Loucy (cell line): ENCODE measurements at regions not wholly inside any gene's neighbourhood (a gene's known extent, or its start where the extent isn't known, plus 50 kb on each side); places are given as distances from the start of the nearest gene placed in this dataset.
A peak's percentile ranks its signal among the peaks of the same experiment; 100 is the strongest.

Source experiments
- H2AFZ ChIP-seq: fragments of 200-600 bp; sonication (generic); 2 replicates; pipeline ENCODE4 v1.6.0; 2016; ENCODE audit warnings: antibody characterized with exemption, mild to moderate bottlenecking, low read length, moderate library complexity
- H3F3A ChIP-seq: fragments of 200-600 bp; 2 replicates; pipeline ENCODE4 v1.6.0; 2016; ENCODE audit warnings: antibody characterized with exemption, low read depth, mild to moderate bottlenecking
- H3K27me3 ChIP-seq: fragments of 200-600 bp; sonication (generic); 2 replicates; pipeline ENCODE4 v1.6.1; 2014; ENCODE audit warnings: low read length, mild to moderate bottlenecking; ENCODE audit not compliant: insufficient read depth, poor library complexity, severe bottlenecking
- H3K36me3 ChIP-seq: fragments of 200-600 bp; sonication (generic); 2 replicates; pipeline ENCODE4 v1.6.1; 2016; ENCODE audit warnings: low read length; ENCODE audit not compliant: insufficient read depth
- H3K4me1 ChIP-seq: fragments of 200-600 bp; sonication (generic); 2 replicates; pipeline ENCODE4 v1.5.1; 2014; ENCODE audit warnings: low read length, mild to moderate bottlenecking; ENCODE audit not compliant: insufficient read depth, poor library complexity, severe bottlenecking
- H3K4me2 ChIP-seq: fragments of 200-600 bp; sonication (generic); 2 replicates; pipeline ENCODE4 v1.6.0; 2014; ENCODE audit warnings: antibody characterized with exemption, low read length, low read depth, mild to moderate bottlenecking; ENCODE audit not compliant: poor library complexity, severe bottlenecking
- H3K4me3 ChIP-seq: fragments of 200-600 bp; sonication (generic); 2 replicates; pipeline ENCODE4 v1.5.1; 2014; ENCODE audit warnings: low read length, mild to moderate bottlenecking, mixed read lengths; ENCODE audit not compliant: poor library complexity, severe bottlenecking
- H3K79me2 ChIP-seq: fragments of 200-600 bp; sonication (generic); 2 replicates; pipeline ENCODE4 v1.6.1; 2014; ENCODE audit warnings: low read length; ENCODE audit not compliant: insufficient read depth
- H3K9ac ChIP-seq: fragments of 200-600 bp; sonication (generic); 2 replicates; pipeline ENCODE4 v1.6.0; 2014; ENCODE audit warnings: mild to moderate bottlenecking, low read depth, low read length, moderate library complexity; ENCODE audit not compliant: poor library complexity, severe bottlenecking
- H3K9me2 ChIP-seq: fragments of 200-600 bp; sonication (generic); replicated peaks from 2 replicates; pipeline ENCODE4 v1.6.1; 2016; ENCODE audit warnings: low read depth, low read length, mixed read lengths
- H3K9me3 ChIP-seq: fragments of 200-600 bp; sonication (generic); 2 replicates; pipeline ENCODE4 v1.6.1; 2014; ENCODE audit warnings: mild to moderate bottlenecking, antibody characterized with exemption, low read length, low read depth; ENCODE audit not compliant: insufficient read depth
- H4K20me1 ChIP-seq: fragments of 200-600 bp; sonication (generic); 2 replicates; pipeline ENCODE4 v1.6.0; 2014; ENCODE audit warnings: antibody characterized with exemption, low read length, mild to moderate bottlenecking; ENCODE audit not compliant: insufficient read depth, poor library complexity, severe bottlenecking
- CTCF ChIP-seq: fragments of 200-600 bp; sonication (generic); conservative IDR thresholded peaks from 2 replicates; pipeline ENCODE4 v1.5.1; 2014; ENCODE audit warnings: mild to moderate bottlenecking, antibody characterized with exemption, low read length
- EZH2phosphoT487 ChIP-seq: fragments of 200-600 bp; IDR thresholded peaks from 2 replicates; pipeline ENCODE4 v1.6.1; 2018; ENCODE audit warnings: antibody characterized with exemption, mild to moderate bottlenecking, moderate library complexity, borderline replicate concordance

GRCh38 chr2:146317959-146318358 is 1526.9 kb upstream of the ACVR2A start:
- TF ChIP-seq EZH2phosphoT487 (no peak), CTCF (no peak)
- H3K4me2 ChIP-seq, result no peak overlapping the region

DNA sequence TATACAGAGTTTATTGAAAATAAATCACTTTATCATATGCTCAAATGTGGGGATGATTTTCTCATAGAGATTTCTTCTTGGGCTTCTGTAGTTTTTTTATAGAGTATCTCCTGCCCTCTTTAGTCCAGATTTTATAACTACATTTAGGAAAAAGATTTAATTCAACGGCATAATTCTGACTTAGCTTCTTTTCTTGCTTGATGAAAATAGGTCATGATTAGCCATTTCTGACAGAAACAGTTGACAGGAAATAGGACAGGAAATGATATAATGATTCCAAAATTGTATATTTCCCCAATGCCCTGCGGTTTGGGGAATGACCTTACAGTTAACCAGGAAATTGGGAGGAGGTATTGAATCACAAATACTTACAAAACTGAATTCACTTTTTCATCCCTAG is 1531.9 kb upstream of the ACVR2A start:
- Histone ChIP-seq H3K4me1 (no peaks in the 10 kb centered on the region), H3K9me3 (no peaks in the 10 kb centered on the region), H3K9ac (no peak overlapping the region), H3F3A (no peaks in the 10 kb centered on the region), H3K9me2 (no peaks in the 10 kb centered on the region), H3K4me3 (no peak overlapping the region), H3K79me2 (no peaks in the 10 kb centered on the region), H2AFZ (no peak overlapping the region), H3K27me3 (no peaks in the 10 kb centered on the region), H3K4me2 (no peak overlapping the region), H3K36me3 (no peaks in the 10 kb centered on the region), H4K20me1 (no peaks in the 10 kb centered on the region)
- TF ChIP-seq EZH2phosphoT487 (no peak), CTCF (0 out of 2 replicates have a peak, but pooled peaks have one; percentile 26)

More at GRCh38 chr2:146317959-146318358, 1526.9 kb upstream of the ACVR2A start:
- H3K79me2 ChIP-seq, result no peaks in the 10 kb centered on the region
- H3K36me3 ChIP-seq, result no peaks in the 10 kb centered on the region
- H3K4me1 ChIP-seq, result no peaks in the 10 kb centered on the region
- no peaks in the 10 kb centered on the region for H3K9me3 ChIP-seq
- no peaks in the 10 kb centered on the region for H3K9me2 ChIP-seq
- H3F3A ChIP-seq, result no peaks in the 10 kb centered on the region
- no peak overlapping the region for H3K4me3 ChIP-seq
- H4K20me1 ChIP-seq, result no peaks in the 10 kb centered on the region
- no peak overlapping the region for H2AFZ ChIP-seq
- H3K27me3 ChIP-seq, result no peaks in the 10 kb centered on the region
- no peak overlapping the region for H3K9ac ChIP-seq

DNA sequence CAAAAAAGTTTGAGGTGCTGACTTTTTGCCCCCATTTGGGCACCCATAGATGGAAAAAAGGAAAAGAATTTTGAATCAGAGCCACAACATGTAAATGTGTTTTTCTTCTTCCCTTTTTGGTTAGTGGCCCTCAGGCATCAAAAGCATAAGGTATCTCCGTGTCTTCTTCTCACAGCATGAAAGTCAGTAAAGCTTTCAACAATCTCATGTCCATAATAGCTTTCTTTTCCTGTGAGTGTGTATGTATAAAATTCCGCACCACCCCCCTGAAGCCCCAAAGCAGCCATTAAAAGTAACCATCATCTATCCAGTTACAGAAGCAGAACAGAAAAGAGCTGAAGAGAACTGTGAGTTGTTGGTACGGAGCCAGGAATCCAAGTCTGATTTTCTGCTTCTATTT is 1539.7 kb upstream of the ACVR2A start:
- no peak overlapping the region for H2AFZ ChIP-seq
- TF ChIP-seq EZH2phosphoT487, result no peak
- TF ChIP-seq CTCF, result no peak
- H3K36me3 ChIP-seq, result no peaks in the 10 kb centered on the region
- no peaks in the 10 kb centered on the region for H3K9me2 ChIP-seq
- H3K4me1 ChIP-seq, result no peaks in the 10 kb centered on the region
- no peaks in the 10 kb centered on the region for H3K79me2 ChIP-seq
- H3K9ac ChIP-seq, result no peak overlapping the region
- no peaks in the 10 kb centered on the region for H3K27me3 ChIP-seq
- no peaks in the 10 kb centered on the region for H4K20me1 ChIP-seq
- no peaks in the 10 kb centered on the region for H3F3A ChIP-seq
- no peak overlapping the region for H3K4me2 ChIP-seq
- no peak overlapping the region for H3K4me3 ChIP-seq
- H3K9me3 ChIP-seq, result no peaks in the 10 kb centered on the region
